HG03159 (cell line): ENCODE measurements at regions not wholly inside any gene's neighbourhood (a gene's known extent, or its start where the extent isn't known, plus 50 kb on each side); places are given as distances from the start of the nearest gene placed in this dataset.

Source experiments
- ATAC-seq: cut with Tn5 transposase; IDR thresholded peaks from one replicate; pipeline ENCODE4 v1.9.1; 2021; ENCODE audit warnings: mild to moderate bottlenecking, moderate library complexity; ENCODE audit not compliant: unreplicated experiment

DNA sequence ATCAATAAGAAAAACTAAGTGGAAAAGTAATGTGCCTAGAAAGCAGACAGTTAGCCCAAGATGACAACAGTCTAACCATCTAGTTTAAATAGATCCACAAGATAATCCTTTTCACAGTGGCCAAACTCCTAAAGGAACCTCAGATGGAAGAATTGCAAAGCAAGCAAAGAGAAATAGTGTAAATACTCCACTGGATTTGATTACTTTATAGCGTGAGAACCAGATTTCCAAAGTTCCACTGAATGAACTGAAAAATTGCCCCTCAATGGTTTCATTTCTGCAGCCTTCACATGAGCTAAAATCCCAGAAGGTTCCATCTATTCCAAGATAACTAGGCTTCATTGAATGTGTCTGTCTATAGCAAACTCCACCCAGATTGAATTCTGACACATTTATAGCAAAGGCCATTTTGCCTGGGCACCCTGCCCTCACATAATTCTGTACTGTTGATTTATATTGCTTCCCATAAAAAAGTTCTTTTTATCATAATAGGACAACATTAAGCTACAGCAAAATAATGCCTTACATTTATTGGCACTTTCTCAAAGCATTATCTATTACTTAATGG, 129.7 kb upstream of the THBS1 start:
- no peak for ATAC-seq

DNA sequence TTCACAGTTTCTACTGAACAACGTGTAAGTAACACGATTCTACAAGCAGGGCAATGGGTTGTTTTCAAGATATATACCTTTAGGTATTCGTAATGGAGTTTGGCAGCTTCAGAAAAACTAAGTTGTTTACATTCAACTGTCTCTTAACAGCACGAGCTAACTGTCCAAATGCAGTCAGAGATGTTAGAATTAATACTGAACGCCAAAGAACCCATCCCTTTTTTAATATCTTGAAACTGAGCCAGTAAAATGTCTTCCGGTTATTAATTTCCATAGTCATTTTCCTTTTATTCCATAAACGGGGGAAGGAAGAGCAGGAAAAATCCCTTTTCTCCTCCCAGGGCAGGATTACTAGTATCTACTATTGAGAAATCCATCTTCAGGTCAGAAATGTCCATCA, 129.0 kb upstream of the THBS1 start:
- ATAC-seq = no peak

DNA sequence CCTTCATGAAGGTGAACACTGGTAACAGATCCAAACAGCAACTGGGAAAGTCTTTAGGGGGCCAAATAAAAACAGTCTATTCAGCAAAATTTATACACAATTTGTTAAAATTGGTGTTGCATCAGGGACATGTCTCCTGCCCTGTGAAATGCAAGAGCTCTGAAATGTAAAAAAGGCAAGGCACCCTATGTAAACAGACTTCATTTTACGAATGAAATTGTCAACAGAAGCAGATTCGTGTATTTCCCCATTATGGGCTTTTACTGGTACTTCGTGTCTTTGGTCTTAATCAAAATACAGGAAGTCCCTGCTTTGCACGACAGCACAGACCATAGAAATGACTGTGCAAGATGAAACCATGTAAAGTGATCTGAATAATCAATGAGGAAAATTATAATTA, 127.3 kb upstream of the THBS1 start:
- peak; percentile 93 for ATAC-seq

DNA sequence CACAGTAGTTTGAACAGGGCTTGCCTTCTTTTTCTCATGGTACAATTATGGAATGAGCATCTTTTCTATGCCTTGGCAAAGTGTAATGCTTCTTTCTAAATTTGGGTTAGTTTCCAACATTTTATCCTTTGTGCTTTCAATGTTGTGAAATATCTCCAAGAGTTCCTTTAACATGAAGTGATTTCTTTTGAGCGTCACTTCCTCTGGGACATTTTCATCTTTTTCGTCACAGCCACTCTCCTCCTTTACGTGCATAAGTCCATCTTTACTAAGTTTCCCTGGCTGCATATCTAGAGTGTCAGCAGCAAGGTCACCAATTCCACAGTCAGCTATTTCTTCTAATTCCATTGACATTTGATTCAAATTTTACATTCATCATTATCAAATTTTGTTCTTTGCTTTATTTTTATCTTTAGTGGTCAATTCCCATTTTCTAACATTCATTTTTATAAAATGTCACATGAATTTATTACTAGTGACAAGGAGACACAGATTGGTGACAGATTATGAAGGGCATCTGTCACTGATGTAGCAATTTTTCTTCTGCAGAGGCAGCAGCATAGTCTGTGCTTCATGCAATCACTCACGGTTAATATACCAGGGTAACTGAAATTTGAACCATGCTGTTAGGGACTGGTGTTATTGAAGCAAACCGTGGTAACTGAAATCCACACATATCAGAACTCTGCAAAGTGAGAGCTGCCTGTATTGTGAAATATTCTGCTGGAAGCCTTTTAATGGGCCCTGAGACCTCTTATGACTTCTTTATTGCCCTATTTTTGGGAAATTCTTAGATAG, 126.5 kb upstream of the THBS1 start:
- no peak for ATAC-seq

DNA sequence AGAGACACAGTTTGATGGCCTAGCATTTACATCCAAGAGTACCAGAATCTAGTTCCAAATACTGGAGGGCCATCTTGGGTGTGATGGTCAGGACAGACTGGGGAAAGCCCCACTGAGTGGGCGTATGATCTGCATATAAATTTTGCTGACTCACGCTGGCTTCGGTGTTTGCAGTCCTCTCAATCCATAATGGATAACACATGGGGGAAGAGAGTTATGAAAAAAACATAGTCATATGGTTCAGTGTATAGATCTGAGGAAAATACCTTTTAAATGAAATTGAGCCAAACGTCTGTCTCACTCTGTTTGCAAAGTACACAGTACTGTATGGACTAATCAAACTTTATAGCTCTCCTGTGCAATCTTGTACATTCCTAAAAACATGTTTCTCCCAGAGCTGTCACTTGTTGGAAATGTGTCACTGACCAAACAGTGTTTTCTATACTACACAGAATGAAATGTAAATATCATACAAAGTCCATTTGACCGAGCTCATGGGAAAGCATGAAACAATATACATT, 125.3 kb upstream of the THBS1 start:
- ATAC-seq = no peak

DNA sequence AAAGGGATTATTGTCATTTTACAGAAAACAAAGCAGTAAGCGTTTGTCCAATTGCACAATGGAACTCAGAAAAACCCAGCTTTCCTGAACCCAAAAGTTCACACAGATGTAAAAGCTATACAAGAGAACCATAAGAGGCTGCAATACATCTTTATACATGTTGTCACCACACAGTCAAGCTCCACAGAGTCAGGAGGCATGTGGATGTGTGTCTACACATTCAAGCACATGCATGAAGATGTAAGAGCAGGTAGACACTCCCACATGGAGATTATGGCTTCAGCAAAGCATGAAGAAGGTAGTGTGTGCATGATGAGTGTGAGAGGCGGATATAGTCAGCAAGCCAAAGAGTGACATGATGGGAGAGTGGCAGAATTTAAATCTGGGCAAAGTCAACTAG, 124.7 kb upstream of the THBS1 start:
- ATAC-seq = no peak

DNA sequence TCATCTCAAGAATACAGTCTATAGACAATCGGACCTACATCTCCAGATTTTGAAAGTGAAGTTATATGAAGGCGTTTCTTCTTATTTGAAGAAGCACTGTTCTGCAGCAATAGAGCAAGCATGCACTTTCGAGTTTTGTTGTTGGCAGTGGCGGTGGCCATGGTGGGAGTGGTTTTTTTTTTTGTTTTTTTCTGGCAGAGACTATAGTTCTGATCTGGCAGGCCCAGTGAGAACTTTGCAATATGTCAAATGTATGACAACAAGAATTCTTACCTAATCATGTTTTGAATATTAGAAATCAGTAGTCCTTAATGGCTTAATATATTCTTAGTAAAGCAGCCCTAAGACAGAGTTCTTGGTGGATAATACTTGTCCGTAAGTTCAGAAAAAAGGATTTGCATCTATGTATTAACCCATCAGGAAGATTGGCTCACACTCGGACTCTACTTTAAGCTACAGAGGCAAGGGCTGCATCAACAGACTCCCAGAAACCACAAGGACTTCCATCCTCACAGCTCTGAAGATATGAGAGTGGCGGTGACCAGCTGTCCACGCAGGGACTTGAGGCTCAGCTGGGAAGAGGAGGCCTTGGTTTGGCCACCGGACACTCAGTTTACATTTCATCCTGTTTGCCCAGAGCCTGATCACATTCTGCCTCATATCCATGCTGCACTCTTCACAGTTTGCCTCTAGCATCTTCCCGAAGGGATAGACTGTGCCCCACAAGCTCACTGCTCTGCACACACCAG, 124.1 kb upstream of the THBS1 start:
- ATAC-seq = no peak

DNA sequence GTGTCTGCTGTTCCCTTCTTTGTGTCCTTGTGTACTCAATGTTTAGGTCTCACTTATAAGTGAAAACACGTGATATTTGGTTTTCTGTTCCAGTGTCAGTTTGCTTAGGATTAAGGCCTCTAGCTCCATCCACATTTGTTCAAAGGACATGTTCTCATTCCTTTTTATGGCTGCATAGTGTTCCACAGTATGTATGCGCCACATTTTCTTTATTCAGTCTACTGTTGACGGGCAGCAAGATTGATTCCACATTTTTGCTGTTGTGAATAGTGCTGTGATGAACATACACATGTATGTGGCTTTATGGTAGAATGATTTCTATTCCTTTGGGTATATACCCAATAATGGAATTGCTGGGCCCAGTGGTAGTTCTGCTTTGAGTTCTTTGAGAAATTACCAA, 122.7 kb upstream of the THBS1 start:
- ATAC-seq = no peak

DNA sequence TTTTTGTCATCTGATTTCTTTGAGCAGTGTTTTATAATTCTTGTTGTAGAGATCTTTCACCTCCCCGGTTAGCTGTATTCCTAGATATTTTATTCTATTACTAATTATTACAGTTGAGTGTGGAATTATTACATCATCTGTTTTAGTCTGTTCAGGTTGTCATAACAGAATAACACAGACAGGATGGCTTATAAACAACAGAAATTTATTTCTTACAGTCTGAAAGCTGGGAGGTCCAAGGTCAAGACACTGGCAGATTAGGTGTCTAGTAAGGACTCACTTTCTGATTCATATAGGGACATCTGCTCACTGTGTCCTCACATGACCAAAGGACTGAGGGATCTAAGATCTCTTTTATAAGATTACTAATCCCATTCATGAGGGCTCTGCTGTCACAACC, 121.3 kb upstream of the THBS1 start:
- ATAC-seq = no peak

DNA sequence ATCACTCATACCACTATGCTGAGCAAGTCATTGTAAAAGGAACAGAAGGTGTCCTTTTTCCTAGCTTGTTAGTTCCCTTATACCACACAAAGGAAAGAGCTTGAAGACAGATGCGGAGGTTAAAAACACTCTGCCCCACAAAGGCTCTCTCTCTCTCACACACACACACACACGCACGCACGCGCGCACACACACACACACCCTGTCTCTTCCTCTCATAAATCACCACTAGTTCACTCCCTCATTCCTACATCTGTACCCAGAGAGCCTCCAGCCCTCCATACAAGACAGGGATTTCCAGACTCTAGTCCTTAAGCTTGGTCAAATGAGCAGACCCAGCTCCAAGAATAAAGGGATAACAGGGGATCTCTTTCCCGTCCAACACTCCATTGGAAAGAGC, 120.1 kb upstream of the THBS1 start:
- no peak for ATAC-seq

DNA sequence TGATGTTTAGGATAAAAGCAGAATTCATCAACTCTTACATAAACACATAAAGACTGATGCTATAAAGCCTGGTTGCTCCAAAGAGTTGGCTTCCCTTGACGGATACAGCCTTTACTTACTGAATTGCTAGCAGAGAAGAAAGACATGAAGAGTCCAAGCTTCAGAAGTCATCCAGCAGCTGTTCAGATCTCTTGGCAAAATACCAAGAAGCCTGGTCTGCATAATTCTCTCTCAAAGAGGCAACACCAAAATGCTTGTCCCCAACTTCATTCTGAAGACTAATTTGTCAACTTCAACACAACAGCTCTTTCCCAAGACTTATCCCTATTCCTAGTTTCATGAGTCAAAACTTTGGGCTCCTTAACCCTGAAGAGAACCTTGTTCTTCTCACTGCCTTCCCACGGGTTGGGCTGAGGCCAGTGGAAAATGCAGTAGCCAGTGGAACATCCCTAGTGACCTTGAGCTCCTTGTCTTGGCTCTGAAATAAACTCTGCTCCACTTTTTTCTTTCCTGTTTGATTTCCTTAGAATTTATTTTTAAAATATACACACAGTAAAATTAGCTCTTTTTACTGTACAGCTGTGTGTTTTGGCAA, 119.2 kb upstream of the THBS1 start:
- ATAC-seq = no peak

DNA sequence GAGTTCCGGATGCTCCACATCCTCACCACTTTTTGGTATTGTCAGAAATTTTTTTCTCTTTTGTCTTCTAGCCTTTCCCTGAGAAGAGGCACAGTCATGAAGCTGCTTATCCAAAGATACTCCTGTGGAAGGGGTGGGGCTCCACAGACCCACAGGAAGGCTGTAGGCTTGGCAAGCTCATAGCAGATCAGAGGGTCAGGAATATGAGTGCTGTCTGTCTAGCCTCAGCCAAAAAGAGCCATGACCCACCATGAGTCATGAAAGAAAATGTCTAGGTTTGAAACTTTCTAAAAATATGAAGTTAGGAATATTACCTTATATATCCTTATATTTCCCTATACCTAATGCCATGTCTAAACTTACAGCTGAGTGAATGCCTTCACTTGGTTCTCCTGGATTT, 118.2 kb upstream of the THBS1 start:
- ATAC-seq = no peak

DNA sequence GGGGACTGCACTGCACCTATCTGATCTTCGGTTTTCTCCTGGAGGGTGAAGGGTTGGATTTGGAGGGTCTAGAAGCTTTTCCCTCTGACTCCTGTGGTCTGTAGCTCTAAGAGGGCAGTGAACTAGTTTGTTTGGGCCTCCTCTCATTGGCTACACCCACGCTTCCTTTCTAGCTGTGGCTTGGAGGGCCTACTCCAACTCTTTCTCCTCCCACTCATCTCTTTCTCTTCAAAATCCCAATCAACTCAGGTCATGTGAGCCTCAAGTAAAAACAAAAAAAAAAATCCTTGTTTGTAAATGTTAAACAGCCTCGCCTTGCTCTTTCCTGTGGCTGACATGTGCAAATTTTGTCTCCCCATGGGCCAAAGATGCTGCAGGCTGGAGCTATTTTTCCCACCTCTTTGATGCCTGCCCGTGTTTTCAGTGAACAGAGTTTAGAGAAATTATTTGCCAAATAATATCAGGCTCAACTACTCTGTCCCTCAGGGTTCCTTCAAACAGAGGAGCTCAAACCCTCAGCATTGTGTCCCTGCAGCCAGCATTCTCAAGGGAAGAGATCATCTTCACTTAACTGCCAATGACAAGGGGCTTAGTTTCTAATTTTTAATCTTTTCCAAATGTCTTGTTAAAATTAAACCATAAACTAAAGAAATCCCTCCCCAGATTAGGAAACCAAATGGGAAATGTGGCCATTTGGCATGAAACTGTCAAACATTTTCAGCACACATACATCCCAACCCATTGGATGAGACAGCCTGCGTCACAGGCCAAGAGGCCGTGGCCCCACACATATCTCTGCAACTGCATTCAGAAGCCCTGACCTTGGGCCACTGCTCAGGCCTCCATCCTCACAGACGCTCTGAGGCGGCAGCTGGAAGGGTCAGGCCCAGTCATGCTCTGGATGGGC, 114.8 kb upstream of the THBS1 start:
- ATAC-seq = no peak

DNA sequence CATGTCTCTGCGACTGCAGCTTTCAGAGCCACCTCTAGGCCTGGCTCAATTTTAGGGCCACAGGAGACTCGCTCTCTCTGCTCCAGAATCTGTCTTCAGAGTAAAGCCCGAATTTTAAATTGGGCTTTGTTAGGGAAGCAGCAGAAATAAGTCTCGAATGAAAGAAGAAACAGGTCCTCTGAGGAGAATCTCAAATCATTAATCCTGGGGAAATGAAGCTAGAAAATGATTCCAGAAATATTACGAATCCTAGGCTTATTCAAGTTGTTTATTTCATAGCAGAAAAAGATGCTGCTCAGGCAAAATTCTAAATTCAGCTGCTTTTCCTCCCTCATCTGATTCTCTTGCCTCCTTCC, 114.2 kb upstream of the THBS1 start:
- ATAC-seq = no peak

DNA sequence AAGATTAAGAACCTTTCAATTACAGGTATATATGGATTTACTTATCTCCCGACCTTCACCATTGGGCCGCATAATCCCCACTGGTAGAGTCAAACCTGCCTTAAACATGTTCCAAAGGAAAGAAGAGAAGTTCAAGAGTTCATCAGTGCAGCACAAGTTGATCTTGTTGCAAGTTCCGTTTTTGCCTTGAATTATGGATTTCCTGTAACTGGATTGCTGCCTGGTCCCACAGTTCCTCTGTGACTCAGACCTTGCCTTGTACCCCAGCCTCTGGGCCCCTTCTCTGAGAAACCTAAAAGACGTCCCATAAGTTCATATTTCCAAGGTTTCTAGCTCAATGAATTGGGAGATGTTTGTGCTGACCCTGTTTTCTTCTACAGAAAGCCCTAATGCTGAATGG, 112.5 kb upstream of the THBS1 start:
- no peak for ATAC-seq

DNA sequence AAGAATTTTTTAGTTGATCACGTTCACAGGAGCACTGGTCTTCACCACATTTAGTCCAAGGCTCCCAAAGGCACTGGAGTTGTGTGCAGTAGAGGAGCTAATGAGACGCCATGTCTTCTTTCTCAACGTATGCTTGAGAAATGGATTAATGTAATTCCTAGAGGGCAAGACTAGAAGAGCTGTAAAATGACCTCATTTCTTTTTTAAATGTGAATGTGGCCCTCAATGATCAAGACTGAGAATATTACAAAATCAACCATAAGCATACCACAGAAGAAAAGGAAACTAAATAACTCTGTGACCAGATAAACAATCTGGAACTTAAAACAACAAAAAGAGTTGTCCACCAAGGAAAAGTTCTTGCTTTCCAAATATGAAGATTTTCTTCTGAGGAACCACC, 112.1 kb upstream of the THBS1 start:
- ATAC-seq = no peak

DNA sequence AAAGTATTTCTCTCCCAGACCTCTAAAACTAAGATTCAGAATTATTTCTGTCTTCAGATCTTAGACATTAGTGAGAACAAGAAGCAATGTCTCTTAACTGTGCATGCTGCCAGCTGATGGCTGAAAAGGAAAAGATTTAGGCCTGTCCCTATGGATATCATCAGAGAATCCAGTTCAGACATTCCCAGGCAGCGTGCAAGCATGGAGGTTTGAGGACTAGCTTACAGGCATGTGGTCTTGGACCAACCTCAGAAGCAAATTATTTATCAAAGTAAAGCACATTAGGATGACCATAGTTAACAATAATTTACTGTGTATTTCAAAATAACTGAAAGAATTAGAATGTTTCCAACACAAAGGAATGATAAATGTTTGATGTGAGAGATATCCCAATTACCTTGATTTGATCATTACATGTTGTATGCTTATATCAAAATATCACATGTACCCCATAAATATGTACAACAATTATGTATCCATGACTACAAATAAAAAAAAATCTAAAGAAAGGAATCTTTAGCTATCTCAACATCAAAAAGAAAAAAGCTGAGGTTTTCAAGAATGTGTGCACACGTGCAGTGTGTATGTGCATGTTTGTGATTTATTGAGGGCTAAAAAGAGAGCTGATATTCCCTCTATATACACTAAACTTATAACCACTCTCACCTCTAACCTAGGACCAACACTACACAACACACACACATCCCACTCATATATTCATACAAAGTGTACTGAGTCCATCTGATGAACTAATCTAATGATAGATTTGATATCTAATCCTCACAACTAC, 108.9 kb upstream of the THBS1 start:
- ATAC-seq = no peak

DNA sequence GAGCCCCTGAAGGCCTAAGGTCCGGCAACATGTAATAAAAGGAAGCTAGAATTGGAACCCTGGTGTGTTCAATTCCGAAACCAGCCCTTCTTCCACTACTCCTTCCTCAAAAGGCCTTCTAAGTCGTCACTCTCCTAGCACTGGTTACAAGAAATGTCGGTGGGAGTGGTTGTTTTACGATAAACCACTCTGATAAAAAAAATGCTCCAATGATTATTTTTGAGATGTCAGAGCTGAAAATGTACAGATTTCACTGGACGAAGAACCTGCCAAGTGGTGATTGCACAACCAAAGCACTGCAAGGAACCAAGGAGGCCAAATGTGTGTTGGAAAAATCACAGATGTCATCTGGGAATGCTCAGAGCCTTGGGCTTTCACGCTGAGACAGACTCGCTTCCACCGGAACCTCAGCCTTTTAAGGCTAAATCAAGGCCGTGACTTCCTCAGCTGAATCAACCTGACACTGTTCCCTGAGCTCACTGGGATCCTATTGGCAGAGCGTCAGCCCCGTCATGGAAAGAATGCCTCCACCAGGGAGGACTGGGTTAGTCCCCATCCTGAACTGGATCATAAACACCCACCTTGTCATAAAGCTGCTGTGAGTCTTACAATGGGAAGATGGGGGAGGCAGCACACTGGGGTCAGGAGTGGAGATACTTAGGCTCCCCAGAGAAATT, 108.1 kb upstream of the THBS1 start:
- no peak for ATAC-seq

DNA sequence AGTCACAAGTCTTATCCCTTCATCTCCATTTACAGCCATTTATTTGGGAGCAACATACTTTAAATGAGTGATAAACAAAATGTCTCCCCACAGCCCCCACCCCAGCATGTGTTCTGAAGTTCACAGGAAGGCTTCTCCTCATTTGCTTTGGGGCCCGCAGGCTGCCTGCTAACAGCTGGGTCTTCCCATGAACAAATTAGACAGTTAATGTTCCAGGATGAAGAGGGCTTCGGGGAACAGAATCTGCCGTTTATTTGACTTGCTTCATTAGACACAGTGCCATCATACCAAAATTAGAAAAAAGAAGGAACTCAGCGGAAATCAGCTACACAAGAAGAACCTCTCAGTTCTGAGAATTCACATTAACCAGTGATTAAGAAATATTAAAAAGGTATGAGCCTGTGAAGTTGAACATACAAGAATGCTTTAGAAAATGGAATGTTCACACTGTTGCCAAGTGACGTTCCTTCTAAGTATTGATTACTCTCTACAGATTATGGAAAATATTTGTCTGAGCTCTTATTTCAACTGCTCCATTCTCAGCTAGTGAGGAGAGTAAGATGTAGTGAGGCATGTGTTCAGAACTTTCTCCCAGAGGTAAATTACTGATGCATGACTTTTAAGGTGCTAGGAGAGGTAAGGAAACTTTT, 107.5 kb upstream of the THBS1 start:
- no peak for ATAC-seq
